ENCODE measurements at regions not wholly inside any gene's neighbourhood (a gene's known extent, or its start where the extent isn't known, plus 50 kb on each side); places are given as distances from the start of the nearest gene placed in this dataset.

DNA sequence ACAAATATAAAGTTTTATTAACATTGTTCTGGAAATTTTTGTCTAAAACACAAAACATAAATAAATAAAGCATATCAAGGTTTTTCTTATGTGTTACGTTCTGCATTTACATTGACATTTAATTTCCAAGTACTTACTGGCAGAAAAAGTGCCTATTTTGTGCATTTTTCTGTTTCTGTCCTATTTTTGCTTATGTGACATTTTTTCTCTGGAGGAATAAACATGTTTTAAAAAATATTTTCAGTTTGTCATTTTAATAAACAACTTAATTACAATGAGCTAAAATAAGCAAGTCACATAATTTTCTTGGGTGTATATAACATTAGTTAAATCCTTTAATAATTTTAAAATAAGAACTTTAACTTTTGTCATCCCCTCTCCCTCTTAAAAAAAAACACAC lies 94.4 kb upstream of the HS3ST5 start:
- TF ChIP-seq POLR2A (IDR thresholded peaks at IDR 0.05; ENCODE audit: low read length) (no peak), GATA1 (IDR thresholded peaks at IDR 0.05; ENCODE audit: low read depth, low read length) (no peak)
